ENCODE measurements at regions not wholly inside any gene's neighbourhood (a gene's known extent, or its start where the extent isn't known, plus 50 kb on each side); places are given as distances from the start of the nearest gene placed in this dataset.
"Not testable (repeated sequence)": the region's sequence is repeated elsewhere in the genome, so short reads cannot be mapped to it uniquely, and the experiment has no call there.

- no peaks in the 10 kb centered on the region for H3K36me3 ChIP-seq
Measured at GRCh38 chr14:39499514-39499913, 67.3 kb upstream of the FBXO33 start.

GRCh38 chr14:39497677-39498076, 65.4 kb upstream of the FBXO33 start:
- intact Hi-C loops (cut with DNase I; ENCODE audit: low total_unique reads); DNase-seq; H3K27me3 ChIP-seq (replicated peaks in 1 of 7); H3K4me3 ChIP-seq; H3K4me1 ChIP-seq; H3K27ac ChIP-seq; H3K36me3 ChIP-seq: not testable (repeated sequence)
- WGBS, 5 donors: 73 to 84% (median 82%) methylated on average over 3 of the region's 3 CpGs
- peaks cover 0 to 25% (median 16%) of the 10 kb centered on the region in 8 donors for H3K9me3 ChIP-seq

More at GRCh38 chr14:39499514-39499913, 67.3 kb upstream of the FBXO33 start:
- H3K9me3 ChIP-seq: peaks cover 0 to 25% (median 16%) of the 10 kb centered on the region in 8 donors
- TF ChIP-seq CTCF (IDR thresholded peaks at IDR 0.05 in 8 of 11, conservative IDR thresholded peaks at IDR 0.05 in 3 of 11): no peak
- TF ChIP-seq POLR2AphosphoS5 (IDR thresholded peaks at IDR 0.05): no peak
- TF ChIP-seq POLR2A (IDR thresholded peaks at IDR 0.05): no peak
- no peaks in the 10 kb centered on the region for H3K27me3 ChIP-seq (replicated peaks in 1 of 7)
- H3K4me1 ChIP-seq: no peaks in the 10 kb centered on the region
- H3K4me3 ChIP-seq: no peak overlapping the region
- intact Hi-C loops (cut with DNase I; ENCODE audit: low total_unique reads): no loop called here
- no peak overlapping the region for H3K27ac ChIP-seq
- DNase-seq: no peak

- Histone ChIP-seq H3K27ac (no peak overlapping the region), H3K4me1 (peaks cover 0 to 6% (median 5%) of the 10 kb centered on the region in 6 donors), H3K9me3 (peaks cover 0 to 19% (median 12%) of the 10 kb centered on the region in 8 donors), H3K36me3 (no peaks in the 10 kb centered on the region), H3K27me3 (replicated peaks in 1 of 7) (no peaks in the 10 kb centered on the region), H3K4me3 (no peak overlapping the region)
- intact Hi-C loops (cut with DNase I; ENCODE audit: low total_unique reads): no loop called here
- no peak for TF ChIP-seq POLR2A (IDR thresholded peaks at IDR 0.05)
- no peak for TF ChIP-seq CTCF (IDR thresholded peaks at IDR 0.05 in 8 of 11, conservative IDR thresholded peaks at IDR 0.05 in 3 of 11)
- no peak for TF ChIP-seq POLR2AphosphoS5 (IDR thresholded peaks at IDR 0.05)
- WGBS, 5 donors: 64 to 81% (median 73%) methylated on average over 2 of the region's 2 CpGs
- no peak for DNase-seq
Measured at GRCh38 chr14:39492267-39492666, 60.0 kb upstream of the FBXO33 start.

GRCh38 chr14:39491134-39491571, 58.9 kb upstream of the FBXO33 start:
- intact Hi-C loops (cut with DNase I; ENCODE audit: low total_unique reads): no loop called here
- WGBS, 5 donors: 12 to 18% (median 17%) methylated on average over 3 of the region's 3 CpGs
- H3K4me3 ChIP-seq: no peak overlapping the region
- no peaks in the 10 kb centered on the region for H3K27me3 ChIP-seq (replicated peaks in 1 of 7)
- DNase-seq: no peak
- TF ChIP-seq POLR2A (IDR thresholded peaks at IDR 0.05) (no peak), CTCF (IDR thresholded peaks at IDR 0.05 in 8 of 11, conservative IDR thresholded peaks at IDR 0.05 in 3 of 11) (peak in 9 of 11 experiments; percentile 11 to 51 (median 36))
- H3K27ac ChIP-seq: no peak overlapping the region
- peaks cover 0 to 6% (median 5%) of the 10 kb centered on the region in 6 donors for H3K4me1 ChIP-seq
- peaks cover 0 to 8% (median 2%) of the 10 kb centered on the region in 8 donors for H3K9me3 ChIP-seq
- H3K36me3 ChIP-seq: no peaks in the 10 kb centered on the region

- H3K27me3 ChIP-seq (replicated peaks in 1 of 7): no peaks in the 10 kb centered on the region
- no peak for TF ChIP-seq POLR2A (IDR thresholded peaks at IDR 0.05)
- no peak for TF ChIP-seq CTCF (IDR thresholded peaks at IDR 0.05 in 8 of 11, conservative IDR thresholded peaks at IDR 0.05 in 3 of 11)
- TF ChIP-seq POLR2AphosphoS5 (IDR thresholded peaks at IDR 0.05): no peak
- WGBS, 5 donors: 46 to 77% (median 58%) methylated on average over 1 of the region's 1 CpG
- no peaks in the 10 kb centered on the region for H3K9me3 ChIP-seq
- H3K4me1 ChIP-seq: peaks cover 0 to 6% (median 5%) of the 10 kb centered on the region in 6 donors
- no peaks in the 10 kb centered on the region for H3K36me3 ChIP-seq
- intact Hi-C loops (cut with DNase I; ENCODE audit: low total_unique reads): no loop called here
- H3K27ac ChIP-seq: no peak overlapping the region
- DNase-seq: no peak
- H3K4me3 ChIP-seq: no peak overlapping the region
Measured at GRCh38 chr14:39488600-39488999, 56.4 kb upstream of the FBXO33 start.
